ENCODE measurements at regions not wholly inside any gene's neighbourhood (a gene's known extent, or its start where the extent isn't known, plus 50 kb on each side); places are given as distances from the start of the nearest gene placed in this dataset.

- TF ChIP-seq, protein P1, sequence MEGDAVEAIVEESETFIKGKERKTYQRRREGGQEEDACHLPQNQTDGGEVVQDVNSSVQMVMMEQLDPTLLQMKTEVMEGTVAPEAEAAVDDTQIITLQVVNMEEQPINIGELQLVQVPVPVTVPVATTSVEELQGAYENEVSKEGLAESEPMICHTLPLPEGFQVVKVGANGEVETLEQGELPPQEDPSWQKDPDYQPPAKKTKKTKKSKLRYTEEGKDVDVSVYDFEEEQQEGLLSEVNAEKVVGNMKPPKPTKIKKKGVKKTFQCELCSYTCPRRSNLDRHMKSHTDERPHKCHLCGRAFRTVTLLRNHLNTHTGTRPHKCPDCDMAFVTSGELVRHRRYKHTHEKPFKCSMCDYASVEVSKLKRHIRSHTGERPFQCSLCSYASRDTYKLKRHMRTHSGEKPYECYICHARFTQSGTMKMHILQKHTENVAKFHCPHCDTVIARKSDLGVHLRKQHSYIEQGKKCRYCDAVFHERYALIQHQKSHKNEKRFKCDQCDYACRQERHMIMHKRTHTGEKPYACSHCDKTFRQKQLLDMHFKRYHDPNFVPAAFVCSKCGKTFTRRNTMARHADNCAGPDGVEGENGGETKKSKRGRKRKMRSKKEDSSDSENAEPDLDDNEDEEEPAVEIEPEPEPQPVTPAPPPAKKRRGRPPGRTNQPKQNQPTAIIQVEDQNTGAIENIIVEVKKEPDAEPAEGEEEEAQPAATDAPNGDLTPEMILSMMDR (conservative IDR thresholded peaks at IDR 0.05 in 1 of 2, IDR thresholded peaks at IDR 0.05 in 1 of 2; ENCODE audit: low read depth in 1 of 2, low read length in 2 of 2): no peak
- TF ChIP-seq EZH2 (IDR thresholded peaks at IDR 0.05; ENCODE audit: low read length, missing control alignments): no peak
Observed at GRCh38 chr5:15116996-15117395, 245.4 kb upstream of the ANKH start.
